HG03064 (cell line): ENCODE measurements at regions not wholly inside any gene's neighbourhood (a gene's known extent, or its start where the extent isn't known, plus 50 kb on each side); places are given as distances from the start of the nearest gene placed in this dataset.

ENCODE experiments used
- ATAC-seq: cut with Tn5 transposase; IDR thresholded peaks from one replicate; pipeline ENCODE4 v1.9.1; 2021; ENCODE audit warnings: low read depth; ENCODE audit not compliant: unreplicated experiment

GRCh38 chr12:124094733-124095132 lies 121.7 kb downstream of the ZNF664 start:
- ATAC-seq: no peak

GRCh38 chr12:124096109-124096508 lies 123.1 kb downstream of the ZNF664 start:
- ATAC-seq: no peak

- no peak for ATAC-seq
These were observed 123.9 kb downstream of the ZNF664 start for GRCh38 chr12:124096869-124097434.

GRCh38 chr12:124097701-124098100 lies 124.7 kb downstream of the ZNF664 start:
- no peak for ATAC-seq

- no peak for ATAC-seq
These were observed 125.2 kb downstream of the ZNF664 start for GRCh38 chr12:124098101-124098757.

GRCh38 chr12:124098887-124099286 lies 125.9 kb downstream of the ZNF664 start:
- no peak for ATAC-seq

GRCh38 chr12:124099661-124100060 lies 126.6 kb downstream of the ZNF664 start:
- ATAC-seq: no peak

GRCh38 chr12:124100572-124101178 lies 127.7 kb downstream of the ZNF664 start:
- ATAC-seq: no peak

GRCh38 chr12:124105546-124105945 lies 132.5 kb downstream of the ZNF664 start:
- no peak for ATAC-seq

GRCh38 chr12:124107351-124107750 lies 134.3 kb downstream of the ZNF664 start:
- ATAC-seq: no peak

- no peak for ATAC-seq
These were observed 136.7 kb downstream of the ZNF664 start for GRCh38 chr12:124109760-124110159.

- no peak for ATAC-seq
These were observed 137.4 kb downstream of the ZNF664 start for GRCh38 chr12:124110372-124110883.

- ATAC-seq: no peak
These were observed 138.0 kb downstream of the ZNF664 start for GRCh38 chr12:124111006-124111405.

GRCh38 chr12:124114316-124114715 lies 141.3 kb downstream of the ZNF664 start:
- no peak for ATAC-seq

- no peak for ATAC-seq
These were observed 142.5 kb downstream of the ZNF664 start for GRCh38 chr12:124115496-124115895.

- no peak for ATAC-seq
These were observed 143.1 kb downstream of the ZNF664 start for GRCh38 chr12:124115976-124116690.

GRCh38 chr12:124120739-124121138 lies 147.7 kb downstream of the ZNF664 start:
- ATAC-seq: no peak

GRCh38 chr12:124122722-124123121 lies 149.7 kb downstream of the ZNF664 start:
- no peak for ATAC-seq

GRCh38 chr12:124123296-124124000 lies 150.4 kb downstream of the ZNF664 start:
- no peak for ATAC-seq

- ATAC-seq: peak; percentile 86
These were observed 152.3 kb downstream of the ZNF664 start for GRCh38 chr12:124125203-124125871.
